GM18499 (cell line): ENCODE measurements at regions not wholly inside any gene's neighbourhood (a gene's known extent, or its start where the extent isn't known, plus 50 kb on each side); places are given as distances from the start of the nearest gene placed in this dataset.

Experiments used
- ATAC-seq: cut with Tn5 transposase; IDR thresholded peaks from one replicate; pipeline ENCODE4 v1.9.1; 2021; ENCODE audit warnings: moderate number of reproducible peaks; ENCODE audit not compliant: insufficient read depth, unreplicated experiment

- no peak for ATAC-seq
Observed at GRCh38 chrX:79645749-79646148, 278.6 kb upstream of the ITM2A start.

- ATAC-seq, result no peak
Observed at GRCh38 chrX:79631526-79631925, 264.4 kb upstream of the ITM2A start.

- ATAC-seq, result peak; percentile 80
Observed at GRCh38 chrX:79630033-79631009, 263.2 kb upstream of the ITM2A start.

GRCh38 chrX:79623098-79623762, 256.1 kb upstream of the ITM2A start:
- ATAC-seq, result no peak

- no peak for ATAC-seq
Observed at GRCh38 chrX:79618280-79618679, 251.1 kb upstream of the ITM2A start.

- ATAC-seq, result no peak
Observed at GRCh38 chrX:79604364-79604763, 237.2 kb upstream of the ITM2A start.

GRCh38 chrX:79601341-79602131, 234.4 kb upstream of the ITM2A start:
- ATAC-seq, result no peak

- ATAC-seq, result no peak
Observed at GRCh38 chrX:79592259-79592658, 225.1 kb upstream of the ITM2A start.

- no peak for ATAC-seq
Observed at GRCh38 chrX:79588233-79588632, 221.1 kb upstream of the ITM2A start.

- ATAC-seq, result no peak
Observed at GRCh38 chrX:79573760-79574159, 206.6 kb upstream of the ITM2A start.

- ATAC-seq, result no peak
Observed at GRCh38 chrX:79572566-79572965, 205.4 kb upstream of the ITM2A start.

- no peak for ATAC-seq
Observed at GRCh38 chrX:79570524-79571240, 203.5 kb upstream of the ITM2A start.

- ATAC-seq, result no peak
Observed at GRCh38 chrX:79568309-79568708, 201.2 kb upstream of the ITM2A start.

GRCh38 chrX:79564362-79564761, 197.2 kb upstream of the ITM2A start:
- ATAC-seq, result no peak

- no peak for ATAC-seq
Observed at GRCh38 chrX:79559290-79559689, 192.2 kb upstream of the ITM2A start.

- ATAC-seq, result no peak
Observed at GRCh38 chrX:79557212-79557611, 190.1 kb upstream of the ITM2A start.

GRCh38 chrX:79556800-79557199, 189.7 kb upstream of the ITM2A start:
- no peak for ATAC-seq

GRCh38 chrX:79530310-79531108, 163.4 kb upstream of the ITM2A start:
- no peak for ATAC-seq

GRCh38 chrX:79524642-79525041, 157.5 kb upstream of the ITM2A start:
- no peak for ATAC-seq
